HepG2 (cell line): ENCODE measurements at regions not wholly inside any gene's neighbourhood (a gene's known extent, or its start where the extent isn't known, plus 50 kb on each side); places are given as distances from the start of the nearest gene placed in this dataset.

Source experiments
- CTCF ChIP-seq: sonication (generic); formaldehyde crosslinking; IDR thresholded peaks from 2 replicates; pipeline ENCODE4 v1.5.0; 2020; ENCODE audit warnings: mild to moderate bottlenecking, missing genetic modification reagents, moderate library complexity
- ETV6 ChIP-seq: sonication (generic); formaldehyde crosslinking; conservative IDR thresholded peaks from 2 replicates; pipeline ENCODE4 v1.4.0; 2020; ENCODE audit warnings: missing genetic modification reagents
- FOXA1 ChIP-seq, 2 experiments: fragments of 450-650 bp in 1 of 2; sonication (generic) in 1 of 2; formaldehyde crosslinking in 1 of 2; IDR thresholded peaks; 2 replicates each; pipeline versions ENCODE4 v1.4.0 to v1.6.1; 2016 to 2020; ENCODE audit warnings: missing genetic modification reagents in 1 of 2
- POLR2AphosphoS5 ChIP-seq: IDR thresholded peaks from 2 replicates; pipeline ENCODE4 v1.6.1; 2012; ENCODE audit warnings: low read depth, low read length
- RAD21 ChIP-seq: fragments of 450-650 bp; formaldehyde crosslinking; IDR thresholded peaks from 2 replicates; pipeline ENCODE4 v1.5.0; 2020; ENCODE audit warnings: mild to moderate bottlenecking
- THAP8 ChIP-seq: sonication (generic); formaldehyde crosslinking; IDR thresholded peaks from 2 replicates; pipeline ENCODE4 v1.5.1; 2020; ENCODE audit warnings: missing genetic modification reagents, mild to moderate bottlenecking, borderline replicate concordance
- ZBTB2 ChIP-seq: sonication (generic); formaldehyde crosslinking; IDR thresholded peaks from 2 replicates; pipeline ENCODE4 v1.8.0; 2022; ENCODE audit warnings: low read depth, missing genetic modification reagents

- no peak for TF ChIP-seq FOXA1 (IDR thresholded peaks at IDR 0.05)
- TF ChIP-seq FOXA1 (CRISPR knock-in tag; IDR thresholded peaks at IDR 0.05), result no peak
- TF ChIP-seq CTCF (CRISPR knock-in tag), result no peak
- TF ChIP-seq ZBTB2 (CRISPR knock-in tag), result no peak
- no peak for TF ChIP-seq POLR2AphosphoS5
- no peak for TF ChIP-seq RAD21 (CRISPR knock-in tag)
- no peak for TF ChIP-seq THAP8 (CRISPR knock-in tag)
- no peak for TF ChIP-seq ETV6 (CRISPR knock-in tag)
Observed at GRCh38 chr20:56968376-56969048, 297.9 kb downstream of the BMP7 start.
